GM12873 (cell line): ENCODE measurements at regions not wholly inside any gene's neighbourhood (a gene's known extent, or its start where the extent isn't known, plus 50 kb on each side); places are given as distances from the start of the nearest gene placed in this dataset.

ENCODE experiments used
- CTCF ChIP-seq: IDR thresholded peaks from 2 replicates; pipeline ENCODE4 v1.5.1; 2012; ENCODE audit warnings: low read depth, mild to moderate bottlenecking, moderate library complexity, low read length, control low read depth; ENCODE audit not compliant: insufficient read depth; ENCODE audit errors: missing control alignments

GRCh38 chr1:25031966-25032667 lies 102.0 kb upstream of the RUNX3 start:
- TF ChIP-seq CTCF = no peak

- TF ChIP-seq CTCF = no peak
Observed at GRCh38 chr1:25031601-25031965, 101.5 kb upstream of the RUNX3 start.

DNA sequence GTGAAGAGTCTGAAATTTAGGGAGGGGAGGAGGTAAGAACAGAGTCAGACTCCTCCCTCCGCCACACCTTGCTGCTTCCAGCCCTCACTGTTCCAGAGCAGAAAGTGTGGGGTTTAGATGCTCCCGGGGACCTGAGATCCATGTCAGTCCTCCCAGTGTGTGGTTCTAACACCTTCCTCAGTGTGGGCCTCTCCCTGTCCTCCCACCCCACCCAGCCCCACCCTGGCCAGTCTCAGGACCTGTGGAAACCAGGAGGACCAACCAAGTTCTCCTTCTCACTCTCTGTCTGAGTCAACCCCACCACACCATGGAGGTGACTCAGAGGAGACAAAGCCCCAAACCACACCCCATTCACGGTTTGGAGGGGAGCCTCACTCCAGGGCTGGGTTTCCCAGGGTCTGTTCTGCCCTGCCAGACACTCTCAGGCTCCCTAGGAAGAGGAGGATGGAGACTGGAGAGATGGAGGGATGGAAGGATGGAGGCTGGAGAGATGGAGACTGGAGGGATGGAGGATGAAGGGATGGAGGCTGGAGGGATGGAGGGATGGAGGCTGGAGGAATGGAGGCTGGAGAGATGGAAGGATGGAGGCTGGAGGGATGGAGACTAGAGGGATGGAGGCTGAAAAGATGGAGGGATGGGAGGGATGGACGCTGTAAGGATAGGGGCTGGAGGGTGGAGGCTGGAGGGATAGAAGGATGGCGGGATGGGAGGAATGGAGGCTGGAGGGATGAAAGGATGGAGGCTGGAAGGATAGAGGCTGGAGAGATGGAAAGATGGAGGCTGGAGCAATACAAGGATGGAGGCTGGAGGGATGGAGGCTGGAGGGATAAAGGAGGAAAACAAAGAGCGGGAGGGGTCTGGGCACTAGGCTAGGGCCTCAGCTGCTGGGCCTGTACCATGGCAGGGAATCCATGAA lies 100.9 kb upstream of the RUNX3 start:
- no peak for TF ChIP-seq CTCF

- TF ChIP-seq CTCF = no peak
Observed at GRCh38 chr1:25030012-25030411, 99.9 kb upstream of the RUNX3 start.

GRCh38 chr1:25028907-25029599 lies 99.0 kb upstream of the RUNX3 start:
- TF ChIP-seq CTCF = peak; percentile 8

DNA sequence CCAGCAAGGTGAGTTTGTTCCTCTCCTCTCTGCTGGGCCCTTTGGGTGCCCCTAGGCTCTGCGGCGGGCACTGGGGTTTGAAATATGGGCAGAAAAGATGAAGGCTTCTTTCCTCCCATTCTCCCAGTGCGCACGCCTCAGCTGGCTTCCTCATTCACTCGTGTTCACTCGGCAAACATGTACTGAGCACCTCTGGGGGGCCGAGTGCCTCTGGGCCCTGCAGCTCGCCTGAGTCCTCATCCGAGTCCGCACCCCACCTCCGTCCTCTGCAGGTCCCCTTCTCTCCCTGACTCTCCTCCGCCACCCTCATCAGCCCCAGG lies 98.5 kb upstream of the RUNX3 start:
- TF ChIP-seq CTCF = no peak
